Hematopoietic multipotent progenitor cell treated with erythropoietin and hydrocortisone succinate and interleukin-3 and kit ligand, for 4 days (in vitro differentiated cells): ENCODE measurements at regions not wholly inside any gene's neighbourhood (a gene's known extent, or its start where the extent isn't known, plus 50 kb on each side); places are given as distances from the start of the nearest gene placed in this dataset.
"Not testable (repeated sequence)": the region's sequence is repeated elsewhere in the genome, so short reads cannot be mapped to it uniquely, and the experiment has no call there.

ENCODE experiments used
- DNase-seq: peaks from one replicate; pipeline ENCODE4 v3.0.0-alpha.2; 2015

DNA sequence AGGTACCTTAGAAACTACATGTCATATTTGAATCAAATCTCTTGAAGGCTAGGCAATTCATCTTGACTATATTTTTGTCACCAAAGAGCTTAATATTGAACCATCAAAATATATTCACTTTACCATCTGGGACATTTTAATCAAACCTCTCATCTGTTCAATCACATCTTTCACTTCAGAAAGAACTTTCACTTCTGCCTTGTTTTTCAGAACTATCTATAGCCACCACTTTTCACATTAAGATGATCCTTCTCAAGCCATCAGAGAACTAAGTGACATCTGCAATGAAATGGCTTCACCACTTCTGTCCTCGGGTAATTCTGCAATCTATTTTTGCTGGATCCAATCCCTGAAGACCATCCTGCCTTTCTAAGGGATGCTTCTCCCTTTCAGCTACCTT, 57.8 kb downstream of the OR2B2 start:
- DNase-seq, result no peak

DNA sequence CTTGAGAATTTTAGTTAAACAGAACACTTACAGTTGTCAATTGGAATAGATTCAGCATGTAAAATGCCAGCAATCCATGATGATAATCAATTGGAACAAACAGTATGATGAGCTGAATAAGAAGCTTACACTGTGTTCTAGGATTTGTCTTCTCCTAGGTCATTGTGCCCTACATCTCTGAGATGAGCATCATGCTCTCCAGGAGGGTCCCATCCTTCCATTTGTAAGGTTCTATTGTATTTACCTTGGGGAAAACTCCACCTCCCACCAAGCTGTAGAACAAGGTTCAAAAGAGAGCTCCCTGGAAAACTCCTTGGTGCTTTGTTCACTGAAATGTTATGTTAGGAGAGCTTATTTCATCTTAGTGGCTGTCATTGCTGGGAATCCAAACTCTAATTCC, 60.8 kb downstream of the OR2B2 start:
- DNase-seq, result no peak

DNA sequence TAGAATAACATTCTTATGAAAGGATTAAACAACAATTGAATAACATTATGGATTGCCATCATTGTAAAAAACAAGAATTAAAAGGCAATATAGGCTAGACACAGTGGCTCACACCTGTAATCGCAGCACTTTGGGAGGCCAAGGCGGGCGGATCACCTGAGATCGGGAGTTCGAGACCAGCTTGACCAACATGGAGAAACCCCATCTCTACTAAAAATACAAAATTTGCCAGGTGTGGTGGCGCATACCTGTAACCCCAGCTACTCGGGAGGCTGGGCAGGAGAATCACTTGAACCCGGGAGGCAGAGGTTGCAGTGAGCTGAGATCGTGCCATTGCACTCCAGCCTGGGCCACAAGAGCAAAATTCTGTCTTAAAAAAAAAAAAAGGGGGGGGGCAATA, 63.2 kb downstream of the OR2B2 start:
- not testable (repeated sequence) for DNase-seq

DNA sequence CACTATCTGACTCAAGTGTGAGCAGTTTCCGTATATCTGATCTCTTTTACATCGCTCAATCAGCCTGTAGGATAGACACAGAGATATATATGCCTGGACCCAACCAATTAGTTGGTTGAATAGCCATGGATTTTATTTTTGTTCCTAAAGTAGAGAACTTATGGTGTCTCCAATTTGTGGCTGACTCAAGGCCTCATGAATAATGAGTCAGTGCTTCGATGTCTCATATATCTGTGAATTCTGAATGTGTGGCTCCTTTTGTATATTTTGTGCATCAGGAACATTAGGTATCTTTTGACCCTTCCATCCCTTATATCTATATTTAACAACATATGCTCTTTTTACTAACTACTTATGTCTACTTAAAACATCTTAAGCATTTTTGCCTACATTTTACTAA, 64.5 kb downstream of the OR2B2 start:
- no peak for DNase-seq

DNA sequence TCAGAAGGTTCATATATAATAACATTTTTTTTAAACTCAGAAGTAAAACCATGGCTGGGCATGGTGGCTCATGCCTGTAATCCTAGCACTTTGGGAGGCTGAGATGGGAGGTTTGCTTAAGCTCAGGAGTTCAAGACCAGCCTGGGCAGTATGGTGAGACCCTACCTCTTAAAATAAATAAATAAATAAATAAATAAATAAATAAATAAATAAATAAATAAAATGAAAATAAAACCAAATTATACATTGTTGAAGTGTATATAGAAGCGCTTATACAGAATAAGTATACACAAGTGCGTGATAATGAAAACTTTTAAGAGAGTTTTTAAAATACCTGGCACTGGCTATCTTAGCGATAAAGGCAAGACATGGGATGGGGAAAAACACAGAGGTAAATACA, 71.6 kb downstream of the OR2B2 start:
- DNase-seq, result peak; percentile 28

DNA sequence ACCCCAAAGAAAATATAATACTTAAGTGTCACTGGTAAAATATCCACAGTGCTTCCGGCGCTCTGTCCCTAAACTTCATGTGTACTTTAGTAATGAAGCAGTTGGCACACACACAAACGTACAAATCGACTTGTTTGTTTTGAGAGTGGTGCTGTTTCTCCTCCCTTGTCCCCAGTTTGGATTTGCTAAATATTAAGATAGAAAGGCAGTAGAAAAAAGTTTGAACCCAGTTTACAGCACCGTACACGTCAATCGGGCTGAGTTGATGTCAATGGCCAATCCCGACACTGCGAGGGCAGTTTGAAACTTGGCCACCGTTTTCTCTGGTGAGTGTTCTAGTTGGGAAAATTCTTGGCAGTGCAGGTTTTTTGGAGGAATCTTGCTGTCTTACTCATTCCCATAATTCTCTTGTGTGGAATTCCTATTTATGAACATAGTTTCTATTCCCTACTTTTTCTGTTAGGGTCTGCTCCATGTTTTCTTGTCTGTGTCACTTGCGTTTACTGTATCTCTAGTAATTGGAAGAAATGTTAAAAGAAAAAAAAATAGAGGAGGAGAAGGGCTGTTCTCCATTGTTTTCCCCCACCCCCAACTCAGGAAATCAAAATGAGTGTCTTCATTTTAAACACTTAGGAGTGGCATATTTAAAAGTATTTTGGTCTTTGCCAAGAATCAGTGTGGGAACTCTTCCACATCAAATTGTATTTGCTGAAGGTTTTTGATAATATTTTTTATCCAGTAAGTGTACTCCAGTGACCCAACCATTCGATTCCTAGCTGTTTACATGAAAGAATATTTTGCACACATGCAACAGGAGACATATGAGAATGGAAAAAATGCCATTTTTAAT, 72.3 kb downstream of the OR2B2 start:
- DNase-seq, result peak; percentile 87

DNA sequence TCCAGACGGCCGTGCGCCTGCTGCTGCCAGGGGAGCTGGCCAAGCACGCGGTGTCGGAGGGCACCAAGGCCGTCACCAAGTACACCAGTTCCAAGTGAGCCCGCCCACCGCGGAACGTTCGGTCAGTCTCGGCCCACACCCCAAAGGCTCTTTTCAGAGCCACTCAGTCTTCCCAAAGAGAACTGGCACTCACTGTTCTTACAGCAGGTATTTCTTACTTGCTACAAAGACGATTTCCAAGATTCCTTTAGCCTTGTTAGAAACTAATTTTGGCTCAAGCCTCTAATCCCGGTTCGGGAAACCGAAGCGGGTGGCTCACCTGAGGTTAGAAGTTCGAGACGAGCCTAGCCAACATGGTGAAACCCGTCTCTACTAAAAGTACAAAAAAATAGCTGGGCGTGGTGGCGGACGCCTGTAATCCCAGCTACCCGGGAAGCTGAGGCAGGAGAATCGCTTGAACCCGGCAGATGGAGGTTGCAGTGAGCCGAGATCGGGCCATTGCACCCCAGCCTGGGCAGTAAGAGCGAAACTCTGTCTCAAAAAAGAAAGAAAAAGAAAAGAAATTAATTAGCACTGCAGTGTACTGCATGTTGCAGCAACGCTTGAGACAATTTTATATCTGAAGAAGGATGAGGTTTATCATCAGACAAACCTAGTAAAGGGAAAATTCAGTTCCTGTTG, 73.1 kb downstream of the OR2B2 start:
- DNase-seq, result peak; percentile 76

DNA sequence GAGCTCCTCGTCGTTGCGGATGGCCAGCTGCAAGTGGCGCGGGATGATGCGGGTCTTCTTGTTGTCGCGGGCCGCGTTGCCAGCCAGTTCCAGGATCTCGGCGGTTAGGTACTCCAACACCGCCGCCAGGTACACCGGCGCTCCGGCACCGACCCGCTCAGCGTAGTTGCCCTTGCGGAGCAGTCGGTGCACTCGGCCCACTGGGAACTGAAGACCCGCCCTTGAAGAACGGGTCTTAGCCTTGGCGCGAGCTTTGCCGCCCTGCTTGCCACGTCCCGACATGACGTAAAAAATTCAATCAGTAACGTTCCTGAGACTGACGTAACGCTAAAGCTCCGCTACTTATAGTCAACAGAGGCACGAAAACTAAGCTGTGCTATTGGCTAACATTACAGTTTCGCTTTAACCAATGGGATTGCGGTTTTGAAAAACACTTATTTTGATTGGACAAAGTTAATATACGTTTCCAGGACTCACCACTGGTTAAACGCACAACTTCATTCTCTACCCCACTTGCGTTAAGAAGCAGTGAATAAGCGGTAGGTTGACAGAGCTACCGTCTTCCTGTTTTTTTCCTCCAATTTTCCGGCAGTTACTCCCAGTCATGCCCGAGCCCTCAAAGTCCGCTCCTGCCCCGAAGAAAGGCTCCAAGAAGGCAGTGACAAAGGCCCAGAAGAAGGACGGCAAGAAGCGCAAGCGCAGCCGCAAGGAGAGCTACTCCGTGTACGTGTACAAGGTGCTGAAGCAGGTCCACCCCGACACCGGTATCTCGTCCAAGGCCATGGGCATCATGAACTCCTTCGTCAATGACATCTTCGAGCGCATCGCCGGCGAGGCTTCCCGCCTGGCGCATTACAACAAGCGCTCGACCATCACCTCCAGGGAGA, 73.9 kb downstream of the OR2B2 start:
- DNase-seq, result peak; percentile 99

DNA sequence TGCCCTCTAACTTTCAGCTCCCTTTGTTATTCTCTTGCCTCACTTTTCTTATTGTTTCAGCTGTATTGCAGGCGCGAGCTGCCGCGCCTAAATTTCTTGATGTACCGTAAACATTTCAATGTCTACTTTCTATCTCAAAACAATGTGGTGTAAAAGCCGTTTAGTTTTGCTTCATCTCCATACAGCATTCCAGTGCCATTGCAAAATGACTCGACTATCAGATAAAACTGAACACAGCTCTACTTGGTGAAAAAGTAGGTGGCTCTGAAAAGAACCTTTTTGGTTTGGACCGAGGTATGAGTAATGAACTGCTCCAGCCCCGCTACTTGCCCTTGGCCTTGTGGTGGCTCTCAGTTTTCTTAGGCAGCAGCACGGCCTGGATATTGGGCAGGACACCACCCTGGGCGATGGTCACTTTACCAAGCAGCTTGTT, 74.6 kb downstream of the OR2B2 start:
- DNase-seq, result peak; percentile 73

DNA sequence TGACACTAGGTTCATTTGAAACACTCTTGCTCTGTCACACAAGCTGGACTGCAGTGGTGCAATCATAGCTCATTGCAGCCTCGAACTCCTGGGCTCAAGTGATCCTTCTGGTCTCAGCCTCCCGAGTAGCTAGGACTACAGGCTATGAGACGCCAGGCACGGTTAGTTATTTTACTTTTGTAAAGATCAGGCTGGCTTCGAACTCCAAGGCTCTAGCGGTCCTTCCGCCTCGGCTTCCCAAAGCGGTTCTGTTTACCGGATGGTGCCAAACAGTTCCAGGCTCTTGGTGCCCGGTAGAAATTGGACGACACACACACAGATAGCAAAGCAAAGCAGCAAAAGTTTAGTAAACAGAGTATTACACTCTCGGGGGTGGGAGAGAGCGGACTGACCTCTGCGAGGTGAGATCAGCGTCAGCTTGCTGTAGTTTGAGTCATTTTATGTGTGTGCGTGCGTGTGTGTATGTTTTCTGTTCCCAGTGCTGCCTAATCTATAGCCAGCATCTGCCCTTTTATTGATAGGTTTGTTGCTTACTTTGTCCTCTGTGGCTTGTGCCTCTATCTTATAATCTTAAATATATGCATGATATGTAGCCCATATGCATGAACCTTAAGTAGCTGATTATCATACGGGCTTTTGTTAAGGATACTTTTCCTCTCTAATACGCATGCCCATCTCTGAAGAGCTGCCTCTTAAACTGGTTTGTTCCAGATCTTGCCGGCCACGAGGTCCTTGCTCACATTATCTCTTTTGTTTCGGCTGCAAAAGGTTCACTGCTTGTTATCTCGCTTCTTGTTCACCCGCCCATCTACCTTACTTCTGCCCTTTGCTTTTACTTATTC, 75.2 kb downstream of the OR2B2 start:
- peak; percentile 97 for DNase-seq

DNA sequence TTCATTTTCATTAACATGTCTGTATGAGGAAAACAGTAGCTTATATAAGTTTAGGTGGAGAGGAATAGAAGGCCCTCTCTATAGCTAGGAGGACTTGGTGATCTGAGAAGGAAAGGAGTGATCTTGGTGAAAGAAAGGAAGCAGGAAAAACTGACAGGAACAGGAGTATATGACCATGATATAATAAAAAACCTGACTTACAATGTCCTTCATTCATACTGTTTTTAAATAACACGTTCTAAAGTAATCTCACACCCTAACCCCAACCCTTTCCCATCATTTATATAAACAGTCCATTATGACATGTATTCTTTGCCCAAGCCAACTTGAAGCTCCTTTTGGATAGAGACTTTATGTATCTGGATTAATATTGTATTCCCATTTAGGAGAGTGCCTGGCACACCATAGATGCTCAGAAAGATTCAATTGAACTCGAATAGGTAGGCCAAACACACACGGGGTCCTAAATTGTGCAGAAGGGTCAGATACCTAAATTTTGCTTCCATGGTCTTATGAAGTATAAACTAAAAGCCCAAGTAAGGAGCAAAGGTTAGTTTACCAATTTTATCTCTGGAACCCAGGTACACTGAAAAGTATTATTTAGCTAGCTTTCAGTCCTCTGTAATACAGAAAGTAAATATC, 75.9 kb downstream of the OR2B2 start:
- DNase-seq, result peak; percentile 61

DNA sequence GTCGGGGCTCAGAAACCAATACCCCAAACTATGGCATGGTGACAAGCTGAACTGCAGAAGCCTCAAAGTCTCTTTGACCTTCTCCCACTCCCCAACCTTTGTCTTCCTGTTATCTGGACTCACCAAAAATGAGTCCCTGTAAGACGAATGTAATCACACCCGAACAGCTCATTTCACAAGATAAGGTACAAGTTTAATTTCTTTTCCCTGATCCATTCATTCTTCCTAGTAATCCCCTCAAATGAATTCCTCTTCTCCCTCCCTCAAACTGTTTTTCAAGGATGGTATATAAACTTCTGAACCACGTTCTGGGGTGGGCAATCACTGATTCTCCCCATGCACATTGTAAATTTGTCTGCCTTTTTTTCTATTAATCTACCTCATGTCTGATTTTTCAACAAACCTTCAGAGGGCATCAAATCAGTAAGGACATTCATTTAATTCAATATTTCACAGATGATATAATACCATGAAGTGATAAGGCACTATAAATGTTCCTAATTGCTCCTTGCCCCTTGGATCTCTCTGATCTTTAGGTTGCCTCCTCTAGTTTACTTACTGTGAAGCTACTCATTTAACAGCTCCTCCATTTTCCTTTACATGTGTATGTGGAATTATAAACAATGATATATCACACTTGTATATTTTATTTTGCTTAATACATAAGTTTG, 77.2 kb downstream of the OR2B2 start:
- peak; percentile 84 for DNase-seq

DNA sequence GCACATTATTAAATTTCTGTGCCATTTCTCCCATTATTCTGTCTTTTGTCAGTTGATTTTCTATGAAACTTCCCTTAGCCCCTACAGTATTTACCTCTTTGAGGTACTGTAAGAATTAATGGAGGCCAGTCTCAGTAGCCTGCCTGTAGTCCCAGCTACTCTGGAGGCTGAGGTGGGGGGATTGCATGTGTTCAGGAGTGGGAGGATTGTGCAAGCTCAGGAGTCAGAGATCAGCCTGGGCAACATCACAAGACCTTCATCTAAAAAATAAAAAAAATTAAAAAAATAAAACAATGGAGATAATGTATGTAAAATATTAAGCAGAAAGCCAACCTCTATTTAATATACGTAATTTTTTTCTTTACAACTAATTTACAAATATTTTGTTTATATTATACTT, 77.8 kb downstream of the OR2B2 start:
- peak; percentile 61 for DNase-seq

DNA sequence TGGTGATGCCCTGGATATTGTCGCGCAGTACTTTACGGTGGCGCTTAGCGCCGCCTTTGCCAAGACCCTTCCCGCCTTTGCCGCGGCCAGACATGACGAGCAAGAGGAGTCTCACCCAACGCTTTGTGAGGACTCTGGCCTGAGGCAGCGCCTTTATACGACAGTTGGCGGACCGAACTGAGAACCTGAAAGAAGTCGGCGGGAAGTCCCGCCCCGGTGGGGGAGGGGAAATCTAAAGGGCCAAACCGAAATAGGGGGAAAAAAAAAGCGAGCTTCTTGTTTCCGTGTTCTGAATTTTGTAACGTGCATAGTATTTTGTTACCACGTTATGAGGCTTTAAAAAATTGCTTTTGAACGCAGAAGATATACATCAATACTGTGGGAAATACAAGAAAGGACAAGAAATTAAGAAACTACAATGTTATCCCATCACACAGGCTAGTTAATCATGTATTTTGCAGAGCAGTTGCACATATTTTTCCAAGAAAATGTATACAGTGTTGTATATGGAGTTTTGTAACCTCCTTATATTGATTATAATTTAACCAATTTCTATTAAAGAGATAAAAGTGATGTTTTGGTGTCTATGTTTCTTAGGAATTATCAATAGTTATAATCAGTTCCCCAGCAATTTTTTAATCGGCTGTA, 80.6 kb downstream of the OR2B2 start:
- DNase-seq, result peak; percentile 89

DNA sequence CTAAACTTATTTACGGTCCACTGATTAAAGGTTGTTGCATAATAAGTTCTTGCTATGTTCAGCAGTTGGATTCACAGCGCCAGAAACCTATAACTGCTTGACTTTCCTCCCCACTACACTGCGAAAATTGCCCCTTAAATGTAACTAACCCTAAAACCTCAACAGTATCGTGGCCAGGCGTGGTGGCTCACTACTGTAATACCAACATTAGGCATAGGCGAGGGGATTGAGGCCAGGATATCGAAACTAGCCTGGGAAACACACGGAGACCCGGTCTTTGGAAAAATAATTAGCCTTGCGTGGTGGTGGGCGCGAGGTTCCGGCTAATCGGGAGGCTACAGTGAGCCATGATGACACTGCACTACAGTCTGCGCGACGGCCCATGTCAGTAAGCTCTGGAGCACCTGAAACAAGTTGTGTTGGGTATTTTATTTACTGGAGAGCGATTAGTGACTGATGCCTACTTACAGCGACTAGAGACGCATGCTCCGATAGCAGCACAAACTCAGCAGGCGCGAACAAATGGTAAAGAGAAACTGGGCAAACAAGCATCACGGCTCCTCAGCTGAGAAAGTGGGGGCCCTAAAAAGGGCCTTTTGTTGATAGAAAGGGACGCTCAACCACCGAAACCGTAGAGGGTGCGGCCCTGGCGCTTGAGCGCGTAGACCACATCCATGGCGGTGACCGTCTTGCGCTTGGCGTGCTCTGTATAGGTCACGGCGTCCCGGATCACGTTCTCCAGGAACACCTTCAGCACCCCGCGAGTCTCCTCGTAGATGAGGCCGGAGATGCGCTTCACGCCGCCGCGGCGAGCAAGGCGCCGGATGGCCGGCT, 81.4 kb downstream of the OR2B2 start:
- peak; percentile 89 for DNase-seq

DNA sequence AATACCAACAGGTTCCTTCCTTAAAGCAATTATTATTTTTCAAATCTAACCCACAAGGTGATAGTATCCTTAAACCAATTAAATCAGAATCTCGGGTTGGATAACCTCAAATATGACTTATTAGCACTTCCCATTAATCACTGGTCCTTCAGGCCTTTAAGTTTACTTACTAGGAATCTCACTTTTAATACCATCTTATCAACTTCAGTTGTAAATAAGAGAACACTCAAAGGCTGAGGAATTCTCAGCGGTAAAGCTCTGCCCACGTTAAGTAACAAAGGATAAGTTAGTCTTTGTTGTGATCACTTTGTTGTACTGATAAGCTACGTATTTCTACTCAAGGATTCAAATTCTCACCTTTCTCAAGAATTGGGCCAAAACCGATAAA, 82.0 kb downstream of the OR2B2 start:
- no peak for DNase-seq

DNA sequence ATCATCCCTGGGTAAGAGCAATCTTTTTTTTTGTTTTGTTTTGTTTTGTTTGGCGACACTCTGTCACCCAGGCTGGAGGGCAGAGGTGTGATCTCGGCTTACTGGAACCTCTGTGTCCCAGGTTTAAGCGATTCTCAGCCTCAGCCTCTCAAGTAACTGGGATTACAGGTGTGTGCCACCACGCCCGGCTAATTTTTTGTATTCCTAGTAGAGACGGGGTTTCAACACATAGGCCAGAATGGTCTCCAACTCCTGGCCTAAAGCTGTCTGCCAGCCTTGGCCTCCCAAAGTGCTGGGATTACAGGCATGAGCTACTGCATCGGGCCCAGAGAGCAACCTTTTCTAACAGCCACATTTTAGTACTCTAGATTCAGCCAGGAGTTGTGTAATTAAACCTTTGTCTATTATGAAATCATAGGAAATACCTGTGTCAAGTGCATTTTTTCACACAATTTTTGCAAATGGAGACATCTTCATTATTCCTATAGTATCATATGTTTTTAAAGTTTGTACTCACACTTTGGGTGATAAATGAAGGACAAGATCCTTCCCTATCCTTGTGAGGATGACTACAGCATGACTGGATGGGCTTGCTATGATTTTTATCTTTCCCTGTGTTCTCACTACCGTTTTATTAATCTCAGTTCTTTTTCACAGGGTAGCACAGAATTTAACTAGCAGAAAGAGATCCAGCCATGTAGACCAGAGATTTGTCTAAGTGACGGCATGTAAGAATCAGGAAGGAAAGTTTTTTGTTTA, 82.6 kb downstream of the OR2B2 start:
- DNase-seq, result peak; percentile 40

DNA sequence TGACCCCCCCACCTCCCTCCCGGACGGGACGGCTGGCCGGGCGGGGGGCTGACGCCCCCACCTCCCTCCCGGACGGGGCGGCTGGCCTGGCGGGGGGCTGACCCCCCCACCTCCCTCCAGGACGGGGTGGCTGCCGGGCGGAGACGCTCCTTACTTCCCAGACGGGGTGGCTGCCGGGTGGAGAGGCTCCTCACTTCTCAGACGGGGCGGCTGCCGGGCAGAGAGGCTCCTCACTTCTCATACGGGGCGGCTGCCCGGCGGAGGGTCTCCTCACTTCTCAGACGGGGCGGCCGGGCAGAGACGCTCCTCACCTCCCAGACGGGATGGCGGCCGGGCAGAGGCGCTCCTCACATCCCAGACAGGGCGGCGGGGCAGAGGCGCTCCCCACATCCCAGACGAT, 84.7 kb downstream of the OR2B2 start:
- DNase-seq, result not testable (repeated sequence)

DNA sequence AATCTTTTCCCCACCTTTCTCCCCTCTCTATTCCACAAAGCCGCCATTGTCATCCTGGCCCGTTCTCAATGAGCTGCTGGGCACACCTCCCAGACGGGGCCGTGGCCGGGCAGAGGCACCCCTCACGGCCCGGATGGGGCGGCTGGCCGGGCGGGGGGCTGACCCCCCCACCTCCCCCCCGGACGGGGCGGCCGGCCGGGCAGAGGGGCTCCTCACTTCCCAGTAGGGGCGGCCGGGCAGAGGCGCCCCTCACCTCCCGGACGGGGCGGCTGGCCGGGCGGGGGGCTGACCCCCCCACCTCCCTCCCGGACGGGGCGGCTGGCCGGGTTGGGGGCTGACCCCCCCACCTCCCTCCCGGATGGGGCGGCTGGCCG, 85.6 kb downstream of the OR2B2 start:
- DNase-seq, result not testable (repeated sequence)
